ENCODE measurements at regions not wholly inside any gene's neighbourhood (a gene's known extent, or its start where the extent isn't known, plus 50 kb on each side); places are given as distances from the start of the nearest gene placed in this dataset.

GRCh38 chrX:131735127-131735526, 191.3 kb downstream of the OR13H1 start:
- no peaks in the 10 kb centered on the region for H3K9me3 ChIP-seq
- no peaks in the 10 kb centered on the region for H3K4me1 ChIP-seq
- DNase-seq (ENCODE audit: low spot score in 2 of 2), result no peak
- TF ChIP-seq POLR2AphosphoS5 (IDR thresholded peaks at IDR 0.05) (no peak), POLR2A (IDR thresholded peaks at IDR 0.05) (no peak), EP300 (IDR thresholded peaks at IDR 0.05) (no peak)
- TF ChIP-seq, protein P1, sequence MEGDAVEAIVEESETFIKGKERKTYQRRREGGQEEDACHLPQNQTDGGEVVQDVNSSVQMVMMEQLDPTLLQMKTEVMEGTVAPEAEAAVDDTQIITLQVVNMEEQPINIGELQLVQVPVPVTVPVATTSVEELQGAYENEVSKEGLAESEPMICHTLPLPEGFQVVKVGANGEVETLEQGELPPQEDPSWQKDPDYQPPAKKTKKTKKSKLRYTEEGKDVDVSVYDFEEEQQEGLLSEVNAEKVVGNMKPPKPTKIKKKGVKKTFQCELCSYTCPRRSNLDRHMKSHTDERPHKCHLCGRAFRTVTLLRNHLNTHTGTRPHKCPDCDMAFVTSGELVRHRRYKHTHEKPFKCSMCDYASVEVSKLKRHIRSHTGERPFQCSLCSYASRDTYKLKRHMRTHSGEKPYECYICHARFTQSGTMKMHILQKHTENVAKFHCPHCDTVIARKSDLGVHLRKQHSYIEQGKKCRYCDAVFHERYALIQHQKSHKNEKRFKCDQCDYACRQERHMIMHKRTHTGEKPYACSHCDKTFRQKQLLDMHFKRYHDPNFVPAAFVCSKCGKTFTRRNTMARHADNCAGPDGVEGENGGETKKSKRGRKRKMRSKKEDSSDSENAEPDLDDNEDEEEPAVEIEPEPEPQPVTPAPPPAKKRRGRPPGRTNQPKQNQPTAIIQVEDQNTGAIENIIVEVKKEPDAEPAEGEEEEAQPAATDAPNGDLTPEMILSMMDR (IDR thresholded peaks at IDR 0.05), result no peak
- no peak overlapping the region for H3K27ac ChIP-seq
- WGBS, result 40% methylated on average over 3 of the region's 3 CpGs
- no peaks in the 10 kb centered on the region for H3K27me3 ChIP-seq
- H3K4me3 ChIP-seq, result no peak overlapping the region
- no peaks in the 10 kb centered on the region for H3K36me3 ChIP-seq

GRCh38 chrX:131739823-131740222, 195.9 kb downstream of the OR13H1 start:
- WGBS, result 80% methylated on average over 2 of the region's 2 CpGs
- no peak for DNase-seq (ENCODE audit: low spot score in 2 of 2)
- no peak for TF ChIP-seq POLR2AphosphoS5 (IDR thresholded peaks at IDR 0.05)
- TF ChIP-seq, protein P1 (IDR thresholded peaks at IDR 0.05), result no peak
- TF ChIP-seq EP300 (IDR thresholded peaks at IDR 0.05), result no peak
- no peak for TF ChIP-seq POLR2A (IDR thresholded peaks at IDR 0.05)

GRCh38 chrX:131741103-131741581, 197.3 kb downstream of the OR13H1 start:
- no peaks in the 10 kb centered on the region for H3K4me1 ChIP-seq
- WGBS, result 56% methylated on average over 9 of the region's 12 CpGs
- TF ChIP-seq, protein P1 (IDR thresholded peaks at IDR 0.05), result peak in 1 of 2 donors; percentile 48
- TF ChIP-seq EP300 (IDR thresholded peaks at IDR 0.05), result no peak
- peak in 1 of 2 donors; percentile 85 for DNase-seq (ENCODE audit: low spot score in 2 of 2)
- no peaks in the 10 kb centered on the region for H3K27me3 ChIP-seq
- no peaks in the 10 kb centered on the region for H3K36me3 ChIP-seq
- H3K4me3 ChIP-seq, result no peak overlapping the region
- no peaks in the 10 kb centered on the region for H3K9me3 ChIP-seq
- no peak overlapping the region for H3K27ac ChIP-seq

More at GRCh38 chrX:131739823-131740222, 195.9 kb downstream of the OR13H1 start:
- Histone ChIP-seq H3K4me1 (no peaks in the 10 kb centered on the region), H3K9me3 (no peaks in the 10 kb centered on the region), H3K36me3 (no peaks in the 10 kb centered on the region), H3K27me3 (no peaks in the 10 kb centered on the region), H3K27ac (no peak overlapping the region), H3K4me3 (no peak overlapping the region)

DNA sequence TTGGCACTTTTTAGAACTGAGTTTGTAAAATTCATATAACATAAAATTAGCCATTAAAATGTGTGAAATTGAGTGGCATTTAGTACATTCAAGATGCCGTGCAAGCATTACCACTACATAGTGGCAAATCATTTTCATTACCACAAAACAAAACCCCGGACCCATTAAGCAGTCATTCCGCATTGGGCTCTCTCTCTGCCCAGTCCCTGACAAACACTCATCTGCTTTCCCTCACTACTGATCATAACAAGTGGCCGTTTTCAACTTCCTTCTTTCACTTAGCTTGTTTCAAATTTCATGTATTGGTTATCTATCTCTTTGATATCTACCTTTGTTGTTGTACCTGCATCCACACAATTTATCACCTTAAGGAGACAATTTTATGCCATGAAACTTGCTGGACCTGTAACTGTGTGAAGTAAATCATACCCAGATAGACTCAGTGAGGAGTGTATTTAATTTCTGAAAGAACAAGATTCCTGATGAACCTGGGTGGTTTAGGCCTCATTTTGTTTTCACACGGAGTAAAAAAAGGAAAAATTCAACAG, 202.1 kb downstream of the OR13H1 start:
- TF ChIP-seq, protein P1 (IDR thresholded peaks at IDR 0.05), result no peak
- TF ChIP-seq POLR2A (IDR thresholded peaks at IDR 0.05) (no peak), POLR2AphosphoS5 (IDR thresholded peaks at IDR 0.05) (no peak), EP300 (IDR thresholded peaks at IDR 0.05) (no peak)
- H3K4me3 ChIP-seq, result no peak overlapping the region
- no peak overlapping the region for H3K27ac ChIP-seq
- H3K27me3 ChIP-seq, result no peaks in the 10 kb centered on the region
- no peaks in the 10 kb centered on the region for H3K36me3 ChIP-seq
- H3K9me3 ChIP-seq, result no peaks in the 10 kb centered on the region
- 38% methylated on average over 5 of the region's 5 CpGs for WGBS
- no peak for DNase-seq (ENCODE audit: low spot score in 2 of 2)
- H3K4me1 ChIP-seq, result no peaks in the 10 kb centered on the region

GRCh38 chrX:131746491-131746968, 202.7 kb downstream of the OR13H1 start:
- Histone ChIP-seq H3K4me1 (no peaks in the 10 kb centered on the region), H3K4me3 (no peak overlapping the region), H3K27me3 (no peaks in the 10 kb centered on the region), H3K36me3 (no peaks in the 10 kb centered on the region), H3K27ac (no peak overlapping the region), H3K9me3 (no peaks in the 10 kb centered on the region)
- TF ChIP-seq, protein P1 (IDR thresholded peaks at IDR 0.05), result peak in 1 of 2 donors; percentile 18
- TF ChIP-seq POLR2AphosphoS5 (IDR thresholded peaks at IDR 0.05), result no peak
- DNase-seq (ENCODE audit: low spot score in 2 of 2), result peak in 1 of 2 donors; percentile 86
- 51% methylated on average over 13 of the region's 14 CpGs for WGBS

All from suprapubic skin (tissue), 4 donors.